ENCODE measurements at regions not wholly inside any gene's neighbourhood (a gene's known extent, or its start where the extent isn't known, plus 50 kb on each side); places are given as distances from the start of the nearest gene placed in this dataset.

GRCh38 chr14:22420598-22421186, 168.3 kb downstream of the DAD1 start:
- TF ChIP-seq IKZF1 (conservative IDR thresholded peaks at IDR 0.05) (no peak), YBX1 (IDR thresholded peaks at IDR 0.05) (no peak)
- TF ChIP-seq, protein P1, sequence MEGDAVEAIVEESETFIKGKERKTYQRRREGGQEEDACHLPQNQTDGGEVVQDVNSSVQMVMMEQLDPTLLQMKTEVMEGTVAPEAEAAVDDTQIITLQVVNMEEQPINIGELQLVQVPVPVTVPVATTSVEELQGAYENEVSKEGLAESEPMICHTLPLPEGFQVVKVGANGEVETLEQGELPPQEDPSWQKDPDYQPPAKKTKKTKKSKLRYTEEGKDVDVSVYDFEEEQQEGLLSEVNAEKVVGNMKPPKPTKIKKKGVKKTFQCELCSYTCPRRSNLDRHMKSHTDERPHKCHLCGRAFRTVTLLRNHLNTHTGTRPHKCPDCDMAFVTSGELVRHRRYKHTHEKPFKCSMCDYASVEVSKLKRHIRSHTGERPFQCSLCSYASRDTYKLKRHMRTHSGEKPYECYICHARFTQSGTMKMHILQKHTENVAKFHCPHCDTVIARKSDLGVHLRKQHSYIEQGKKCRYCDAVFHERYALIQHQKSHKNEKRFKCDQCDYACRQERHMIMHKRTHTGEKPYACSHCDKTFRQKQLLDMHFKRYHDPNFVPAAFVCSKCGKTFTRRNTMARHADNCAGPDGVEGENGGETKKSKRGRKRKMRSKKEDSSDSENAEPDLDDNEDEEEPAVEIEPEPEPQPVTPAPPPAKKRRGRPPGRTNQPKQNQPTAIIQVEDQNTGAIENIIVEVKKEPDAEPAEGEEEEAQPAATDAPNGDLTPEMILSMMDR (IDR thresholded peaks at IDR 0.05 in 2 of 3, conservative IDR thresholded peaks at IDR 0.05 in 1 of 3; ENCODE audit: control insufficient read depth in 2 of 3, extremely low read depth in 1 of 3, insufficient read depth in 1 of 3, low read depth in 3 of 3, low read length in 3 of 3), result no peak
